ENCODE measurements at regions not wholly inside any gene's neighbourhood (a gene's known extent, or its start where the extent isn't known, plus 50 kb on each side); places are given as distances from the start of the nearest gene placed in this dataset.
A peak's percentile ranks its signal among the peaks of the same experiment; 100 is the strongest.

DNA sequence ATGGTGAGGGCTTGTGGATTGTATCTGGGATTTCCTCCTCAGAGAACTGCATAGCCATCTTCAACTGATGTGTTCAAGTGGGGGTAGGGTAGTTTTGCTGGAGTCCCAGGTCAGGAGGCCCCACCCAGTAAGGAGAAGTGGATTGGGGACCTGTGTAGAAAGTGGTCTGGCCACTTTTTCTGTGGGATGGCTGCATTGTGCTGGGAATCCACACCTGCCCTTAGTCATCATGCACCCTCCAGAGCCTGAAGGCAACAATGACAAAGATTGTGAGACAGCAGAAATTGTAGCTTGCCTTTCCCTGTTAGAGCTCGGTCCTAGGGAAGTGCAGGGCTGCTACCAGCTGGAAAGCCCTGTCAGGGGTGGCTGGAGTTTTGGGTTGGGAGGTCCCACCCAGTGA lies 255.4 kb downstream of the NDFIP2 start:
- Mint-ChIP-seq H3K27ac (no peak overlapping the region), H3K4me1 (peaks cover 21% of the 10 kb centered on the region), H3K36me3 (ENCODE audit: low read depth) (peaks cover 12% of the 10 kb centered on the region), H3K27me3 (ENCODE audit: low read depth) (peaks cover 5% of the 10 kb centered on the region), H3K4me3 (no peak overlapping the region), H3K9me3 (peaks cover 34% of the 10 kb centered on the region)
- TF ChIP-seq, protein P1, sequence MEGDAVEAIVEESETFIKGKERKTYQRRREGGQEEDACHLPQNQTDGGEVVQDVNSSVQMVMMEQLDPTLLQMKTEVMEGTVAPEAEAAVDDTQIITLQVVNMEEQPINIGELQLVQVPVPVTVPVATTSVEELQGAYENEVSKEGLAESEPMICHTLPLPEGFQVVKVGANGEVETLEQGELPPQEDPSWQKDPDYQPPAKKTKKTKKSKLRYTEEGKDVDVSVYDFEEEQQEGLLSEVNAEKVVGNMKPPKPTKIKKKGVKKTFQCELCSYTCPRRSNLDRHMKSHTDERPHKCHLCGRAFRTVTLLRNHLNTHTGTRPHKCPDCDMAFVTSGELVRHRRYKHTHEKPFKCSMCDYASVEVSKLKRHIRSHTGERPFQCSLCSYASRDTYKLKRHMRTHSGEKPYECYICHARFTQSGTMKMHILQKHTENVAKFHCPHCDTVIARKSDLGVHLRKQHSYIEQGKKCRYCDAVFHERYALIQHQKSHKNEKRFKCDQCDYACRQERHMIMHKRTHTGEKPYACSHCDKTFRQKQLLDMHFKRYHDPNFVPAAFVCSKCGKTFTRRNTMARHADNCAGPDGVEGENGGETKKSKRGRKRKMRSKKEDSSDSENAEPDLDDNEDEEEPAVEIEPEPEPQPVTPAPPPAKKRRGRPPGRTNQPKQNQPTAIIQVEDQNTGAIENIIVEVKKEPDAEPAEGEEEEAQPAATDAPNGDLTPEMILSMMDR (IDR thresholded peaks at IDR 0.05; ENCODE audit: unreplicated experiment in 3 of 3): no peak

DNA sequence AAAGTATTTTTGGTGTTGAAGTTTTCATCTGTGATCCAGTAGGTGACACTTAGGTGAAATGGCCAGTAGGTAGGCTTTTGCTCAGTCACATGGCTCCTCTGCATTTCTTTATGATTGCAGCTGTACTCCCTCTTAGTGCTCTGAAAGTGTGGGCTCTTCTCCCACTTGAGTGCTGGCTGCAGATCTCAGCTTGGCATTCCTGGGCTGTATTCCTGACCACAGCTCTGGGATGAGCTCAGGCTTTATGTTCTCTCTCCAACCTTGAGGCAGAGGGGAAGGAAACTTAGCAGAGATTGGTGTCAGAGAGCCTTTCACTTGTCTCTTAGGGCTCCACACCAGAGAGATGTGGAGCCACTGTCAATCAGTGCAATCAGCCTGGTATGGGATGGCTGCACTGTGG lies 254.3 kb downstream of the NDFIP2 start:
- Mint-ChIP-seq H3K27ac (peak overlapping the region; percentile 28 to 45 (median 37)), H3K27me3 (ENCODE audit: low read depth) (peaks cover 5% of the 10 kb centered on the region), H3K4me3 (no peak overlapping the region), H3K4me1 (peaks cover 10% of the 10 kb centered on the region), H3K9me3 (peaks cover 44% of the 10 kb centered on the region), H3K36me3 (ENCODE audit: low read depth) (peaks cover 12% of the 10 kb centered on the region)
- TF ChIP-seq, protein P1 (IDR thresholded peaks at IDR 0.05; ENCODE audit: unreplicated experiment in 3 of 3): no peak

DNA sequence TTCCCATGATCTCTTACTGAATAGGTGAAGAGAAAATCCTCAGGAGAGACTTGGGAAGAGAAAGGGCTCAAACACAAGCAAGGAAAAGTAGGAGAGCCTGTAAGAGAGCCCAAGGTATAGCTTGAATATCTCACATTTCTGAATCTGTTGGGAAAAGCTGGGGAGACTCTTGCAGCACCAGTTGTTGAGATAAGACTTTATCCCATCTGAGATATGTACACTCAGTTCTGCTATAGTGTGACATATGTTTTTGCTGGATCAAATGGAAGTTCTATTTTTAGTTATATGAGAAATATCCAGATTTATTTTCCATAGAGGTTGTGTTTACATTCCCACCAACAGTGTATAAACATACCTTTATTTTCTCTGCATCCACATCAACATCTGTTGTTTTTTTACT lies 246.1 kb downstream of the NDFIP2 start:
- H3K4me1 Mint-ChIP-seq: peaks cover 51% of the 10 kb centered on the region
- TF ChIP-seq, protein P1 (IDR thresholded peaks at IDR 0.05; ENCODE audit: unreplicated experiment in 3 of 3): no peak
- peak overlapping the region; percentile 70 to 94 (median 79) for H3K27ac Mint-ChIP-seq
- peaks cover 4% of the 10 kb centered on the region for H3K36me3 Mint-ChIP-seq (ENCODE audit: low read depth)
- H3K4me3 Mint-ChIP-seq: peak overlapping the region in 1 of 3 experiments; percentile 12
- peaks cover 36% of the 10 kb centered on the region for H3K9me3 Mint-ChIP-seq
- H3K27me3 Mint-ChIP-seq (ENCODE audit: low read depth): no peaks in the 10 kb centered on the region

DNA sequence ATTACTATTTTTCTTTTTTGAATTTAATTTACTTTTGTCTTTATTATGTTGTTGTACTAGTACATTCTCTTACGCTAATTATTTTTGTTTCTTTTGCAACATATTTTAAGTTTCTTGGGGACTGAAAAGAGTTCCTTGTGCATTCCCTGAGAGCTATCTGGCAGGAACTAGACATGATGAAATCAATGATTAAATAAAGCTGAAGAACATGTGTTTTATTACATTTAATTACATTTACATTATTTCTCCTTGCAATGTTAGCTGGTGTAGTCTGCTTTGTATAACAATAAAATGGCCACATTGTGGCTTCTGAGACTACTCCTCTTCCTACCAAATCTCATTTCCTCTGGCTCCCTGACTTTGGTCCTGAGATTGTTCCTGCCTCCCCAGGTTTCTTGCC lies 244.9 kb downstream of the NDFIP2 start:
- peaks cover 4% of the 10 kb centered on the region for H3K36me3 Mint-ChIP-seq (ENCODE audit: low read depth)
- peak overlapping the region; percentile 79 to 94 (median 94) for H3K27ac Mint-ChIP-seq
- no peaks in the 10 kb centered on the region for H3K27me3 Mint-ChIP-seq (ENCODE audit: low read depth)
- H3K4me1 Mint-ChIP-seq: peaks cover 58% of the 10 kb centered on the region
- TF ChIP-seq, protein P1 (IDR thresholded peaks at IDR 0.05; ENCODE audit: unreplicated experiment in 3 of 3): no peak
- H3K4me3 Mint-ChIP-seq: peak overlapping the region in 1 of 3 experiments; percentile 56
- H3K9me3 Mint-ChIP-seq: peaks cover 23% of the 10 kb centered on the region

DNA sequence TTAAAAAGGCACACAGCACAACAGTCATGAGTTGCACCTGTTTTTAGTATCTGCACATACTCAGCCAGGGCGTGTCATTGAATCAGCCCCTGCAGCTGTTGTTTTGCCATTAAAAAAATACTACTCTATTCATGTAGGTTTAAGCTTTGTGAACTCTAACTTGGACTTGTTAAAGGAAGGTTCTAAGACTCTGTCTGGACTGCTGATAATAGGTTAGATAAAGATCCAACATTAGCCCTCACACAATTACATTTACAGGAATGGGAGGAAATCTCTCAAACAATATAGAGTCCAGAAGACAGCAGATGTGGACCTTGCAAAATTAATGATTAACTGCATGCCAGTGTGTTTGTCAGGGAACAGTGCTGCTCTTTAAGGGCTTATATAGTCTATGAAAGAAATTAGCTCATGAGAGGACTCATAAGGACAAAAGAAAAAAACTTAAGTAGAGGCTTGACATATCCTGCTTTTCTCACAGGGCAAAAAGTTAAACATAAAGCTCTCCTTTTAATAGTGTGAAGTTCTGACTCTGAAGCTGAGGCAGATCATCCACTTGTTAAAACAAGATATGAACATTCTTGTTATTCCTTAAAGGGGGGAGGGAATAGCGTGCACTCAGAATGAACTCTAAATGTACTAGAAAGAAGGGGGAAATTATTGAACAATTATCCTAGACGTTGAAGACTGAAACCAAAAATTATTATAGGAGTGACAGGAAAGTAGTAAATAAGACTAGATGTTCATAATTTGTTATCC lies 243.6 kb downstream of the NDFIP2 start:
- Mint-ChIP-seq H3K9me3 (peaks cover 14% of the 10 kb centered on the region), H3K4me3 (peak overlapping the region; percentile 14 to 28 (median 15)), H3K36me3 (ENCODE audit: low read depth) (peaks cover 2% of the 10 kb centered on the region), H3K27me3 (ENCODE audit: low read depth) (no peaks in the 10 kb centered on the region), H3K27ac (peak overlapping the region; percentile 94 to 95 (median 94)), H3K4me1 (peaks cover 60% of the 10 kb centered on the region)
- TF ChIP-seq, protein P1 (IDR thresholded peaks at IDR 0.05; ENCODE audit: unreplicated experiment in 3 of 3): no peak

Measured in nephron (organoid).